A673 (cell line): ENCODE measurements at regions not wholly inside any gene's neighbourhood (a gene's known extent, or its start where the extent isn't known, plus 50 kb on each side); places are given as distances from the start of the nearest gene placed in this dataset.
A peak's percentile ranks its signal among the peaks of the same experiment; 100 is the strongest.

Experiments used
- BruUV-seq: library from RNA; stranded (reverse); fragments of 400-500 nt; replicated peaks from 2 replicates; lab custom pipeline; 2021; lab: Mats Ljungman, UMichigan
- CTCF ChIA-PET: fragments of 300-600 bp; sonication (Branson Sonifier 250); formaldehyde crosslinking; loops from one replicate; lab custom pipeline; 2022; ENCODE audit warnings: antibody characterized with exemption; lab: Charles Lee
- POLR2A ChIA-PET: fragments of 300-600 bp; sonication (Branson Sonifier 250); formaldehyde crosslinking; loops from one replicate; lab custom pipeline; 2022; ENCODE audit warnings: antibody characterized with exemption; ENCODE audit not compliant: low non-redundant PET; lab: Charles Lee
- DNase-seq: peaks from one replicate; pipeline ENCODE4 v3.0.0-alpha.2; 2015; ENCODE audit warnings: low spot score
- H3K27ac ChIP-seq: fragments of 200-600 bp; sonication (generic); 2 replicates; pipeline ENCODE4 v1.5.1; 2016; ENCODE audit warnings: mixed run types, low read depth, mild to moderate bottlenecking, mixed read lengths, antibody characterized with exemption, low read length; ENCODE audit not compliant: poor library complexity, severe bottlenecking
- H3K27me3 ChIP-seq: fragments of 200-600 bp; sonication (generic); replicated peaks from 2 replicates; pipeline ENCODE4 v1.6.1; 2017; ENCODE audit warnings: mixed run types, low read depth, mild to moderate bottlenecking, mixed read lengths, antibody characterized with exemption, low read length; ENCODE audit not compliant: insufficient read depth, poor library complexity
- H3K36me3 ChIP-seq: fragments of 200-600 bp; sonication (generic); 2 replicates; pipeline ENCODE4 v1.6.1; 2016; ENCODE audit warnings: mixed run types, mild to moderate bottlenecking, mixed read lengths, antibody characterized with exemption, low read length; ENCODE audit not compliant: insufficient read depth, poor library complexity, severe bottlenecking
- H3K4me1 ChIP-seq: fragments of 200-600 bp; sonication (generic); 2 replicates; pipeline ENCODE4 v1.6.1; 2017; ENCODE audit warnings: mixed run types, mild to moderate bottlenecking, mixed read lengths, antibody characterized with exemption, low read length; ENCODE audit not compliant: insufficient read depth, poor library complexity, severe bottlenecking
- H3K4me3 ChIP-seq: fragments of 200-600 bp; sonication (generic); 2 replicates; pipeline ENCODE4 v1.5.1; 2016; ENCODE audit warnings: low read depth, mixed run types, mild to moderate bottlenecking, mixed read lengths, low read length; ENCODE audit not compliant: poor library complexity, severe bottlenecking
- H3K9me3 ChIP-seq: fragments of 200-600 bp; sonication (generic); 2 replicates; pipeline ENCODE4 v1.6.1; 2016; ENCODE audit warnings: mixed run types, low read depth, mild to moderate bottlenecking, mixed read lengths, antibody characterized with exemption, low read length; ENCODE audit not compliant: poor library complexity, severe bottlenecking
- EZH2 ChIP-seq: fragments of 200-600 bp; sonication (generic); IDR thresholded peaks from 2 replicates; pipeline ENCODE4 v1.6.1; 2017; ENCODE audit warnings: borderline replicate concordance, low read depth, mild to moderate bottlenecking, mixed read lengths, antibody characterized with exemption, low read length; ENCODE audit not compliant: poor library complexity, severe bottlenecking
- intact Hi-C: fragments of 100-400 bp; cut with micrococcal nuclease; formaldehyde crosslinking; loops from one replicate; pipeline ENCODE4 v1.10.0; 2022; ENCODE audit not compliant: unreplicated experiment
- TF ChIP-seq, protein P1 (sequence below): fragments of 300-800, 200-600 bp; sonication (generic); conservative IDR thresholded peaks from 2 replicates; pipeline ENCODE4 v1.5.1; 2017; ENCODE audit warnings: low read depth, mild to moderate bottlenecking, antibody characterized with exemption, low read length, moderate library complexity, mixed read lengths

DNA sequence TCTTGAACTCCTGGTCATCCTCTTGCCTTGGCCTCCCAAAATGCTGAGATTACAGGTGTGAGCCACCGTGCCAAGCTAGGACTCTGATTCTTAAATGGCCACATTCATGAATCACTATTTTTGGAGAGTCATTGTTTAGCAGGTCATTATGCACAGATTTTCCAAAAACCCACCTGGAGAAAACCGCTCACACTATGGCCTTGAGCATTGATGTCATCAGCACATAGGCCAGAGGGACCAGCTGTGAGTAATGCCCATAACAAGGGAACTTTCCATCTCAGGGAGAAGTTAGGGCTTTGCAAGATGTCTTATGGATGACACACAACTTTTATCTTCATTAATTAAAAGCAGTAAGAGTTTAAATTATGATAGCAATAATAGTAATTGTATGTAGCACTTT is 86.4 kb upstream of the KIF5B start:
- Histone ChIP-seq H3K36me3 (no peaks in the 10 kb centered on the region), H3K9me3 (no peaks in the 10 kb centered on the region), H3K4me3 (no peak overlapping the region), H3K4me1 (peaks cover 20% of the 10 kb centered on the region), H3K27me3 (no peaks in the 10 kb centered on the region), H3K27ac (no peak overlapping the region)
- DNase-seq, result no peak
- no TSS peak for BruUV-seq
- TF ChIP-seq, protein P1, sequence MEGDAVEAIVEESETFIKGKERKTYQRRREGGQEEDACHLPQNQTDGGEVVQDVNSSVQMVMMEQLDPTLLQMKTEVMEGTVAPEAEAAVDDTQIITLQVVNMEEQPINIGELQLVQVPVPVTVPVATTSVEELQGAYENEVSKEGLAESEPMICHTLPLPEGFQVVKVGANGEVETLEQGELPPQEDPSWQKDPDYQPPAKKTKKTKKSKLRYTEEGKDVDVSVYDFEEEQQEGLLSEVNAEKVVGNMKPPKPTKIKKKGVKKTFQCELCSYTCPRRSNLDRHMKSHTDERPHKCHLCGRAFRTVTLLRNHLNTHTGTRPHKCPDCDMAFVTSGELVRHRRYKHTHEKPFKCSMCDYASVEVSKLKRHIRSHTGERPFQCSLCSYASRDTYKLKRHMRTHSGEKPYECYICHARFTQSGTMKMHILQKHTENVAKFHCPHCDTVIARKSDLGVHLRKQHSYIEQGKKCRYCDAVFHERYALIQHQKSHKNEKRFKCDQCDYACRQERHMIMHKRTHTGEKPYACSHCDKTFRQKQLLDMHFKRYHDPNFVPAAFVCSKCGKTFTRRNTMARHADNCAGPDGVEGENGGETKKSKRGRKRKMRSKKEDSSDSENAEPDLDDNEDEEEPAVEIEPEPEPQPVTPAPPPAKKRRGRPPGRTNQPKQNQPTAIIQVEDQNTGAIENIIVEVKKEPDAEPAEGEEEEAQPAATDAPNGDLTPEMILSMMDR, result no peak
- no peak for TF ChIP-seq EZH2
- ChIA-PET POLR2A (no interaction called here), CTCF (no interaction called here)
- intact Hi-C loops, result no loop called here

DNA sequence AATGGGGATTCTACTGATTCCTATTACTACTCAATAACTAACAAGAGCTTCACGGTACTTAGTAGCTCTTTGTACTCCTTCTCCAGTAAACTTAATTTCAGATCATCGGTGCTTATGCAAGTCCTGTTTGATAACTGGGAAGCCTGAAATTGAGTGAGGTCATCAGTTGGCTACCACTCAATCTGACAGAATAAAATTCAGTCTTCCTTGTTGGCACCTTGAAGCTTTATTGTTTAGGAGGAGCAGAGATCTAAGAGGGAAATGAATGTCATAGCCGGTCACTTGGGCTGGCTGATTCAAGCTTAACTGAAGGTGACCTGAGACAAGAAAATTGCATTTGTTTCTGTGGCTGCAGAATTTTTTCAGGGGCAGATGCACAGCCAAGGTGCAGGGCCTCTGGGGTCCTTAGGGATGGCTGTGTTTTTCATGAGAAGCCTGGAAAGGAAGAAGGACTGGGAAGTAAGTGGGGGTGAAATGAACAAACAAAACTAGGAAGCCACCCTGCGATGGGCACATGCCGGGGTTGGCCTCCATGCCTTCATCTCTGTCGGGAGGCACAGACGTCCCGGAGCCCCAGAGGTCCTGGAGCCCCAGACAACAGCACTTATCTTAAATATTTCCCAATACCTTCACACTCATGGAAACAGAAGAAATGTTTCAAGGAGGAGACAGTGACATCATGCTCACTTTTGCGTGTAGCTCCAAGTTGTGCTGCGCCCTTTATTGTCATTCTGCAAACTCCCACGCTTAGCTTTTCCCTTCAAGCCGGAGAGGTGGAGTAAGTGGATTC is 85.0 kb upstream of the KIF5B start:
- Histone ChIP-seq H3K4me1 (peaks cover 20% of the 10 kb centered on the region), H3K4me3 (no peak overlapping the region), H3K27me3 (no peaks in the 10 kb centered on the region), H3K36me3 (no peaks in the 10 kb centered on the region), H3K27ac (no peak overlapping the region), H3K9me3 (no peaks in the 10 kb centered on the region)
- intact Hi-C loops, result no loop called here
- BruUV-seq, result no TSS peak
- DNase-seq, result peak; percentile 28
- no peak for TF ChIP-seq EZH2
- TF ChIP-seq, protein P1, result no peak
- POLR2A ChIA-PET, result no interaction called here
- CTCF ChIA-PET, result no interaction called here

DNA sequence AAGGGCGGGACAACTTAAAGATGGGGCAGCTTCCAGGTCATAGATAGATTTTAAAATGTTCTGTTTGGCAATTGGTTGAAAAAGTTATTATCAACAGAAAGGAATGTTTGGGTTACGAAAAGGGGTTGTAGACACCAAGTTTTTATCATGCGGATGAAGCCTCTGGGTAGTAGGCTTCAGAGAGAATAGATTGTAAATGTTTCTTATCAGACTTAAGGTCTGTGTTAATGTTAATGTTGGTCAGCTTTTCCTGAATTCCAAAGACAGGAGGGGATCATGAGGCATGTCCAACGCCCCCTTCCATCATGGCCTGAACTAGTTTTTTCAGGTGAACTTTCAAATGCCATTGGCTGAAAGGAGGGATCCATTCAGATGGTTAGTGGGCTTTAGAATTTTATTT is 84.2 kb upstream of the KIF5B start:
- H3K27ac ChIP-seq, result no peak overlapping the region
- H3K9me3 ChIP-seq, result no peaks in the 10 kb centered on the region
- BruUV-seq, result no TSS peak
- POLR2A ChIA-PET, result no interaction called here
- H3K36me3 ChIP-seq, result no peaks in the 10 kb centered on the region
- no peak overlapping the region for H3K4me3 ChIP-seq
- no peak for TF ChIP-seq EZH2
- TF ChIP-seq, protein P1, result no peak
- no peak for DNase-seq
- intact Hi-C loops, result no loop called here
- H3K4me1 ChIP-seq, result peaks cover 20% of the 10 kb centered on the region
- CTCF ChIA-PET, result no interaction called here
- no peaks in the 10 kb centered on the region for H3K27me3 ChIP-seq
